8988T (cell line): ENCODE measurements at regions not wholly inside any gene's neighbourhood (a gene's known extent, or its start where the extent isn't known, plus 50 kb on each side); places are given as distances from the start of the nearest gene placed in this dataset.

Experiments
- DNase-seq: peaks from one replicate; pipeline ENCODE4 v3.0.0; 2011

DNA sequence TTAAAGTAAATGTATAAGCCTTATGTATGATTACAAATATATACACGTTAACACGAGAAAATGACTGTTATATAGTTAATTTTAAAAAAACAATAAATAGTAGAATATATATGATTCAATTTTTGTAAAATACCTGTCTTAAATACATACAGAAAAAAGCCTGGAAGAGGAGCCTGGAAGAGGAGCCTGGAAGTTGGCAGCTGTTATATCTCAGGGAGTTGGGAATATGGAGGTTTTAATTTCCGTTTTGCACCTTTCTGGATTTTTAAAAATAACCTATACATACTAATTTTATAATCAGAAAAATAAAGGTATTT lies 111.6 kb downstream of the WT1 start:
- DNase-seq: no peak

DNA sequence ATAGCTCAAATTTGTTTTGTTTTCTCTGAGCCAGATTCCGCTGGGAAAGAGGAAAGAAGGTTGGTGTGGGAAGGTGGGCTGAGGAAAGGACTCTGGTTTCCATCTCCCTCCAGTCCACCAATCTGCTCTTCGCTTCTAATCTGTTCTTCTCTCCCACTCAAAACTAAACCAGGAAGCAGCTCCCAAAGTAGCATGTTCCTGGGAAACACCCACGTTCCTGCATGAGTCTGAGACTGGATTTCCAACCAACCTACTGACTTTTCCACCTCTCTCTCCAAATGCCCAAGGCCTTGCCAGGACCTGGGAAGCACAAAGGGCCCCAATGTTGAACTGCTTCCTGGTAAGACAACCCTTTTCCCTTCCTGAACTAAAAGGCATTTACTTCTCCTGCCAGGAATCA lies 110.2 kb downstream of the WT1 start:
- no peak for DNase-seq

DNA sequence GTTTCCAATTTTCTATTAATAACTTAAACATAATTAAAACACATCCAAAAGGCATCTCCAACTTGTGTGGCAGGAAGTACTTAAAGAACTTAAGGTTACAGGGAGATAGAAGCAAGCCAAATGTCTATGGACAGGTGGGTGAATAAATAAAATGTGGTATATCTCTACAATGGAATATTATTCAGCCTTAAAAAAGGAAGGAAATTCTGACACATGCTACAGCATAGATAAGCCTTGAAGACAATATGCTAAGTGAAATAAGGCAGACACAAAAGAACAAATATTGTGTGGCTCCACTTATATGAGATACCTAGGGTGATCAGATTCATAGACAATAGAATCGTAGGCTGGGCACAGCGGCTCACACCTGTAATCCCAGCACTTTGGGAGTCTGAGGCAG lies 109.6 kb downstream of the WT1 start:
- DNase-seq: no peak

DNA sequence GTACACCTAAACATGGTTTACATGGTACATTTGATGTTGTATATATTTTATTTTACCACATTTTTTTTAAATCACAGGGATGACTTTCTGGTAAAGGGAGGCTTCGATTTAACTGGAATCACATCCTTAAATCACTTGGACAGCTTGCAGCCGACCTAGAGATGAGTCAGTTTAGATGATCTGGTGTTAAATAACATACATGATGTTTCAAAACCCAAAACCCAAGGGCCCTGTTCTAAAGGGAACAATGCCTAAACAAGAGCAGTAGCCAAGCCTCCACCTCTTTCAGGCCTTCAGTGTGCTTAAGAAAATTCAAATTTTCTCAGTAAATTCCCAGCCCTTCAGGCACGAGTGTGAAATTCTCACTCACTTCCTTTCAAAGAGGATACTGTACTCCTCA lies 108.8 kb downstream of the WT1 start:
- no peak for DNase-seq

DNA sequence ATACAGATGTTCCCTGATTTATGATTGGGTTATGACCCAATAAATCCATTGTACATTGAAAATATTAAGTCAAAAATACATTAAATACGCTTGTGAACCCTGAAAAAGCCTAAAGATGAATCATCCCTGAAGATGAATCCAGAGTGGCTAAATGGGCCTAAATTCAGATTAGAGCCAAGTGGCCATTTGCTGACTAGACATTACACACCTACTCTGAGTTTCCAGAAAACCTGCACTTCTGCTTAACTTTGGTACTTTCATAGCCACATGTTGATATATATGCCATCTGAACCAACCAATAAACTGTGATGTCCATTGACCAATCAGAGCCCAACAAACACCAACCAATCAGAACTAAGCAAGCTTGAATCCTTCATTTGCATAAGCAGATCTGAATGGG lies 106.9 kb downstream of the WT1 start:
- DNase-seq: no peak

DNA sequence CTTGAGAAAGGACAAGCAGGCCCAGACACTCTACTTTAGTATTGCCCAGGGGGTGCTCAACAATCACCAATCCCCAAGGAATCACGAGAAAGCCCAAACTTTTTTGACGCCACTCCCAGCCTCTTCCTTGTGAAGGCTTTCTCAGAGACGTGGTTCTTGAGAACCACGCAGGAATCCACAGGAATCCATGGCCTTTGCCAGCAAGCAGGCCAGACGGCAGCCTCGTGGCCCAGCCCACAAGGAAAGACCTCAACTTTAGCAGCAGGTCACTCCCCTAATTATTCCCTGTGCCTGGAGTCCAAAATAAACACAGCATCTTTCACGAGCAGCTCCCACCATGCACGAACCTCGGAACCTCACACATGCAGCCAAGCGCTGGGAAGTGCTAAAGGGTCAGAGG lies 104.2 kb downstream of the WT1 start:
- no peak for DNase-seq

DNA sequence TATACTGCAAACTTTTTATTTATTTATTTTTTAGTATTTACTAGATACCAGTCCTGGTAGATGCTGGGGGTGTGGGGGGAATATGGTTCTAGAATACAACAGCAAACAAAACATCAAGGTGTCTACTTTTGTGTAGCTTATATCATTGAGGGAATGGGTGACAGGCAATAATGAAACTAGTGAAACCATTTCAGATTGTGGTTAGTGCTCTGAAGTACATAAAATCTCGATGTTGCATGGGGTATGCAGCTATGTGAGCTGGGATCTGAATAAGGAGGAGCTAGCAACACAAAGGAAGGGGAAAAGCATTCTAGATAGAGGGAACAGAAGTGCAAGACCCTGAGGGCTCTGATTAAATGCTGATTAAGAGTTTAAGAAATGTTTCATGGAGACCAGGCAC lies 103.5 kb downstream of the WT1 start:
- DNase-seq: no peak

DNA sequence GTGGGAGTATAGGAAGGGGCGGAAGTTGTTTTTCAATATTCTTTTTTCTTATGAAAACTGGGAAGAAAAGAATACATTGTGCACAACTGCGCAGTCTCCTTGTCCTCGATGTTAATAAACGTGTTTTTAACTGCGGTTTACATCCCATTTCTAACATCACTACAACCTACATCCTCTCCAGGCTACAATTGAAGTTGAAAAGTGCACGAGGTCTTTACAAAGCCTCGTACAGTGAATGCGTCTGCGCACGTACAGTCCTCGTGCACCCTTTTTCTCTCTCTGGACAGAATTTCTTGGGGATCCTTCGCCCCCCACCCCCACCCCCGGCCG lies 102.4 kb downstream of the WT1 start:
- no peak for DNase-seq

DNA sequence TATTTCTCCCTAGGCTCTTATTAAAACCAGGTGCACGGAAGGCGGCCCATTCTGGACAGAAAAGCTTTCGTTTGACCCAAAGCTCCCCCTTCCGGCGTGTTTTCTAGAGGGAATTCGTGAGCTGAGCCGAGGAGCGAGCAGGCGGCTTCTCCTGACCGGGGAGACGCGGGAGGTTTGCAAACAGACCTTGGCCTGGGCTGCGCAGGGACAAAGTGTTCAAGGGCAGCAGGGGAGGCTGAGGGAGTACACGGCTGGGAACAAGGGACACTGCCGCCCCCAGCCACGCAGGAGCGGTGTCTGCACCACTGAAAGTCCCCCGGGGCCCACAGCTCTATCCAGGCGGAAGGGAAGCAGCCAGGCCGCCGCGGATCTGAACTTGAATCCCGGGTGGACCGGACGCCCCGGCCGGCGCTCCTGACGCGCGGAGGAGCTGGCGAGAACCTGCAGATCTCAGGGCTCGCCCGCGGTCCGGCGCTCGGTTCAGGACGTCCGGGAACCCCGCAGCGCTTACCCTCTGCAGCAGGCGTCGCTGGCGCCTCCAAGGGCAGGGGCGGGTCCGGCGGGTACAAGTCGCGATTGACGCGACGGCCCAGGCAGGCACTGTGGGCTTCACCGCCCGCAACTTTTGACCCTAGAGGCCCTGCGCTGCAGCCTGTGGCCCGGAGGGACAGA lies 101.9 kb downstream of the WT1 start:
- no peak for DNase-seq

DNA sequence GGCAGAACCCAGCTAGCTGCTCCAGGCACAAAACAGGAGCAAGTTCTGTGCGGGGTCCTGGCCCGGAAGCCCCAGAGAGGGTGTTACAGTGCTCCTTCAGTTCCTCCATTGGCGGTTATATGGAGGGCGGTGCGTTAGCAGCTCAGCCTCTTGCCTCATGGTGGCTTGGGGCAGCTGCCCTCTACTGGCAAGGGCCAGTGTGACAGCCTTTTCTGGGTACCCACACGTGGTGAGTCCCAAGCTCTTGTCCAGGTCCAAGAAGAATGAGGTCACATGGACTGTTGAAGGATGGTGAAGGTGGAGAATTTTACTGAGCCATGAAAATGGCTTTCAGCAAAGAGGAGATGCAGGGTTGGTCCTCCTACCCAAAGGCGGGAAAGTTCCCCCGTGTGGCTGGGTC lies 100.5 kb downstream of the WT1 start:
- DNase-seq: peak; percentile 32
